ENCODE measurements at regions not wholly inside any gene's neighbourhood (a gene's known extent, or its start where the extent isn't known, plus 50 kb on each side); places are given as distances from the start of the nearest gene placed in this dataset.

DNA sequence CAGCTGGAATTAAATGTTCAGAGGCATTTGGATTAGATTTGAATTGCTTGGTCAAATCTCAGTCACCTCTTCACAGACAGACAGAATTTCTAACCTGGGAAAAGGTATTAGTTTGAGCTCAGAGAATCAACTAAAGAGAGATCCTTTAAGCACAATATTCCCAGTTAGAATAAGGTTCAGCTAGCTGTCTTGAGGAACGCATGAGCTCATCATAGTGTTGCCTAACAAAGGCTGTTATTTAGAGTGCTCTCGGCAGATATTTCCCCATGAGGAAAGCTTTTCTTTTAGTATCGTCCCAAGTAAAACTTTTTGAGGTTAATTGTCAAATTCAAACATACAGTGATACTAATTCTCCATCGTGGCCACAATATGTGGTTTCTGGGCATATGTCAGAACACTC is 269.9 kb downstream of the HLX start:
- Mint-ChIP-seq H3K36me3 (no peaks in the 10 kb centered on the region), H3K27me3 (peaks cover 0 to 3% of the 10 kb centered on the region in 2 donors), H3K9me3 (peaks cover 0 to 6% (median 0%) of the 10 kb centered on the region in 5 donors), H3K4me3 (no peak overlapping the region), H3K27ac (no peak overlapping the region), H3K4me1 (no peaks in the 10 kb centered on the region)
- CTCF ChIA-PET = no interaction called here
- H3K4me3 ChIP-seq (ENCODE audit: low read length) = no peak overlapping the region
- no peaks in the 10 kb centered on the region for H3K4me1 ChIP-seq (ENCODE audit: insufficient read depth, low read length)
- H3K27ac ChIP-seq (ENCODE audit: low read depth, low read length) = no peak overlapping the region
- H3K9me3 ChIP-seq (ENCODE audit: low read length) = no peaks in the 10 kb centered on the region
- POLR2A ChIA-PET = no interaction called here
- no peaks in the 10 kb centered on the region for H3K27me3 ChIP-seq (ENCODE audit: insufficient read depth, low read length, poor library complexity, severe bottlenecking)
- H3K36me3 ChIP-seq (ENCODE audit: insufficient read depth, low read length) = no peaks in the 10 kb centered on the region
- DNase-seq = no peak

DNA sequence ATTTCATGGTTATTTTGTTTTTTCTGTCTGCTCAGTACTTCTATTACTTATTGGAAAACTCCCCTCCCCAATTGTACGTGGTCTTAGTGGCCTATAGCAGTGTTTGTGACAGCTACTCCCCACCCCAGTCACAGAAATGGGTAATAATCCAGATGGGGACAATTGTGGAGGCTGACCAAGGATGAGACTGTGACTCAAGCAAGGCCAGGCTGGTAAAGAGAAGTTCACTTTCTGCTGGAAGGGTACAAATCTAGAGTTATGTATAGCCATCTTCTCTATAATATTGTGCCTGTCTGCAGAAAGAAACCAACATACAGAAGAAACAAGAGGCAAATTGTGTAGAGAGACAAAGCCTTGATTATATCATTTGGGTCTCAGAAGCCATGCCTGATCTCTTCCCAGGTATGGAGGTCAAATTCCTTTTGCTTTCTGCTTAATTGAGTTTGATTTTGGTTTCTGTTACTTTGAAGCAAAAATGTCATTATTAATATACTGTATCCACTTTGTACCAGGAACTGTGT is 270.4 kb downstream of the HLX start:
- no peak overlapping the region for H3K4me3 Mint-ChIP-seq

DNA sequence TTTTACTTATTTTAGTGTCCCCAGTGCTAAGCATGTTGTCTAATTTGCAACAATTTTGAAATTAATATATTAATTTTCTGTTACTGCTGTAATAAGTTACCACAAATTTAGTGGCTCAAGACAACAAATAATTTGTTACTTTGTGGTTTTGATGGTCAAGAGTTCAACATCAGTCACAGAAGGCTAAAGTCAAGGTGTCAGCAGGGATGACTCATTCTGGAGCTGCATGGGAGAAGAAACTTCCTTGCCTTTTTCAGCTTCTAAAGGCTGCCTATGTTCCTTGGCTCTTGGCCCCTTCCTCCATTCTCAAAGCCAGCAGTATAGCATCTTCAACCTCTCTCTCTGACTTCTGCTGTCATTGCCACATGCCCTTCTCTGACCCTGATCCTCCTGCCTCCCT is 271.8 kb downstream of the HLX start:
- no peaks in the 10 kb centered on the region for H3K36me3 Mint-ChIP-seq
- CTCF ChIA-PET = no interaction called here
- H3K27me3 Mint-ChIP-seq = peaks cover 0 to 3% of the 10 kb centered on the region in 2 donors
- no peak overlapping the region for H3K4me3 ChIP-seq (ENCODE audit: low read length)
- no peaks in the 10 kb centered on the region for H3K4me1 ChIP-seq (ENCODE audit: insufficient read depth, low read length)
- no peak overlapping the region for H3K4me3 Mint-ChIP-seq
- no peak for DNase-seq
- no peaks in the 10 kb centered on the region for H3K27me3 ChIP-seq (ENCODE audit: insufficient read depth, low read length, poor library complexity, severe bottlenecking)
- peaks cover 0 to 8% (median 0%) of the 10 kb centered on the region in 5 donors for H3K9me3 Mint-ChIP-seq
- H3K27ac Mint-ChIP-seq = no peak overlapping the region
- no peaks in the 10 kb centered on the region for H3K36me3 ChIP-seq (ENCODE audit: insufficient read depth, low read length)
- H3K4me1 Mint-ChIP-seq = no peaks in the 10 kb centered on the region
- no peaks in the 10 kb centered on the region for H3K9me3 ChIP-seq (ENCODE audit: low read length)
- POLR2A ChIA-PET = no interaction called here
- H3K27ac ChIP-seq (ENCODE audit: low read depth, low read length) = no peak overlapping the region

More for the DNA sequence above, 270.4 kb downstream of the HLX start:
- peaks cover 0 to 3% of the 10 kb centered on the region in 2 donors for H3K27me3 Mint-ChIP-seq
- no peaks in the 10 kb centered on the region for H3K36me3 ChIP-seq (ENCODE audit: insufficient read depth, low read length)
- ChIA-PET CTCF (no interaction called here), POLR2A (no interaction called here)
- peaks cover 0 to 6% (median 0%) of the 10 kb centered on the region in 5 donors for H3K9me3 Mint-ChIP-seq
- DNase-seq = no peak
- no peak overlapping the region for H3K27ac ChIP-seq (ENCODE audit: low read depth, low read length)
- no peaks in the 10 kb centered on the region for H3K4me1 Mint-ChIP-seq
- no peaks in the 10 kb centered on the region for H3K4me1 ChIP-seq (ENCODE audit: insufficient read depth, low read length)
- peak overlapping the region in 1 of 8 donors; percentile 44 for H3K27ac Mint-ChIP-seq
- H3K9me3 ChIP-seq (ENCODE audit: low read length) = no peaks in the 10 kb centered on the region
- no peaks in the 10 kb centered on the region for H3K27me3 ChIP-seq (ENCODE audit: insufficient read depth, low read length, poor library complexity, severe bottlenecking)
- H3K4me3 ChIP-seq (ENCODE audit: low read length) = no peak overlapping the region
- H3K36me3 Mint-ChIP-seq = no peaks in the 10 kb centered on the region

GRCh38 chr1:221154932-221155331 is 275.7 kb downstream of the HLX start:
- Histone ChIP-seq H3K9me3 (ENCODE audit: low read length) (no peaks in the 10 kb centered on the region), H3K27me3 (ENCODE audit: insufficient read depth, low read length, poor library complexity, severe bottlenecking) (no peaks in the 10 kb centered on the region), H3K27ac (ENCODE audit: low read depth, low read length) (no peak overlapping the region), H3K36me3 (ENCODE audit: insufficient read depth, low read length) (no peaks in the 10 kb centered on the region), H3K4me1 (ENCODE audit: insufficient read depth, low read length) (no peaks in the 10 kb centered on the region), H3K4me3 (ENCODE audit: low read length) (no peak overlapping the region)
- CTCF ChIA-PET = no interaction called here
- POLR2A ChIA-PET = no interaction called here
- Mint-ChIP-seq H3K27me3 (peaks cover 0 to 2% of the 10 kb centered on the region in 2 donors), H3K27ac (no peak overlapping the region), H3K9me3 (peaks cover 0 to 5% (median 0%) of the 10 kb centered on the region in 5 donors), H3K4me1 (no peaks in the 10 kb centered on the region), H3K36me3 (no peaks in the 10 kb centered on the region), H3K4me3 (no peak overlapping the region)
- no peak for DNase-seq

GRCh38 chr1:221157026-221157761 is 278.0 kb downstream of the HLX start:
- no peak for DNase-seq
- Histone ChIP-seq H3K27ac (ENCODE audit: low read depth, low read length) (no peak overlapping the region), H3K4me1 (ENCODE audit: insufficient read depth, low read length) (no peaks in the 10 kb centered on the region), H3K36me3 (ENCODE audit: insufficient read depth, low read length) (no peaks in the 10 kb centered on the region), H3K4me3 (ENCODE audit: low read length) (no peak overlapping the region), H3K27me3 (ENCODE audit: insufficient read depth, low read length, poor library complexity, severe bottlenecking) (no peaks in the 10 kb centered on the region), H3K9me3 (ENCODE audit: low read length) (no peaks in the 10 kb centered on the region)
- H3K9me3 Mint-ChIP-seq = peaks cover 0 to 3% (median 0%) of the 10 kb centered on the region in 5 donors
- H3K36me3 Mint-ChIP-seq = no peaks in the 10 kb centered on the region
- ChIA-PET POLR2A (no interaction called here), CTCF (no interaction called here)
- H3K4me1 Mint-ChIP-seq = no peaks in the 10 kb centered on the region
- H3K27ac Mint-ChIP-seq = no peak overlapping the region
- no peak overlapping the region for H3K4me3 Mint-ChIP-seq
- H3K27me3 Mint-ChIP-seq = peaks cover 0 to 2% of the 10 kb centered on the region in 2 donors

DNA sequence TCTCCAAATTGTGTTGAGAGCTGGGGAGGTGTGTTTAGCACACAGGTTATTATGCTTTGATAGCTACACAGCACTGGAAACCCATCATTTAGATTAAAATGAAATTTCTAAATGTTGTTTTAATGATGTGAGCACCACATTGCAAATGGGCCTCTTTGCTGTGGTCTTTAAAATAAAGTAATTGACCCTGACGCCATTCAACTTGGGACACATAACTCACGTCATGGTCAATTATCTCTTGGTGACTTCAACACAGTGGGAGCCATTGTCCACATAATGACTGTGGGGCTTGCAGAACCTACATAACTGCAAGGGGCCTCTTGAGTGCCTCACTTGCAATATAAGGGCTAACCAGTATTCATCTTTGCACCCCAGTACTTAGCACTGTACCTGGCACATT is 280.4 kb downstream of the HLX start:
- Histone ChIP-seq H3K9me3 (ENCODE audit: low read length) (no peaks in the 10 kb centered on the region), H3K4me3 (ENCODE audit: low read length) (no peak overlapping the region), H3K27me3 (ENCODE audit: insufficient read depth, low read length, poor library complexity, severe bottlenecking) (no peaks in the 10 kb centered on the region), H3K27ac (ENCODE audit: low read depth, low read length) (no peak overlapping the region), H3K4me1 (ENCODE audit: insufficient read depth, low read length) (no peaks in the 10 kb centered on the region), H3K36me3 (ENCODE audit: insufficient read depth, low read length) (no peaks in the 10 kb centered on the region)
- CTCF ChIA-PET = no interaction called here
- H3K27ac Mint-ChIP-seq = no peak overlapping the region
- H3K9me3 Mint-ChIP-seq = peaks cover 0 to 3% (median 0%) of the 10 kb centered on the region in 5 donors
- no peaks in the 10 kb centered on the region for H3K4me1 Mint-ChIP-seq
- no peak overlapping the region for H3K4me3 Mint-ChIP-seq
- POLR2A ChIA-PET = no interaction called here
- H3K36me3 Mint-ChIP-seq = no peaks in the 10 kb centered on the region
- no peak for DNase-seq
- H3K27me3 Mint-ChIP-seq = peaks cover 0 to 2% of the 10 kb centered on the region in 2 donors

DNA sequence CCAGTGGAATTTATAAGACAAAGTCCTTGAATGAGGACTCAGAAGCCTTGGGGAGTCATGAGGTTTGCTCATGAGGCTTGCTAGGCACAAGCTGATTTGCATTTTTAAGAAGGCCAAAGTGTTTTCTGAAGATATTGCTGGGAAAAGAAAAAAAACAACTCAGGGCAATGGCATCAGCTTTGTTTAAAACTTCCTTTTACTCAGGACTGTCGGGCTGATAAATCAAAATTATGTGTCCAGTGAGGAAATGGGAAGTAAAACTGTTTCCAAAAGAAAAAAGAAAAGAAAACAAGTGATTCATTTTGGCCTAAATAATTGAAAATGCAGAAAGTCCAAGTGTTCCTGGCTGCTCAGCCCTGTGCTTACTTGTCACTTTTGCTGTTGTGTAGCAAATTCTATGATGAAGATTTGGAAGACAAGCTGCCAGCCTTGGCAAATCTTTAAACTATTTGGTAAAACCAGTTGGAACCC is 282.4 kb downstream of the HLX start:
- Histone ChIP-seq H3K36me3 (ENCODE audit: insufficient read depth, low read length) (no peaks in the 10 kb centered on the region), H3K9me3 (ENCODE audit: low read length) (no peaks in the 10 kb centered on the region), H3K27ac (ENCODE audit: low read depth, low read length) (no peak overlapping the region), H3K4me1 (ENCODE audit: insufficient read depth, low read length) (no peaks in the 10 kb centered on the region), H3K27me3 (ENCODE audit: insufficient read depth, low read length, poor library complexity, severe bottlenecking) (no peaks in the 10 kb centered on the region), H3K4me3 (ENCODE audit: low read length) (no peak overlapping the region)
- no peak overlapping the region for H3K4me3 Mint-ChIP-seq
- H3K9me3 Mint-ChIP-seq = peaks cover 0 to 3% (median 0%) of the 10 kb centered on the region in 5 donors
- CTCF ChIA-PET = no interaction called here
- H3K36me3 Mint-ChIP-seq = no peaks in the 10 kb centered on the region
- H3K27ac Mint-ChIP-seq = no peak overlapping the region
- no peaks in the 10 kb centered on the region for H3K4me1 Mint-ChIP-seq
- H3K27me3 Mint-ChIP-seq = peaks cover 0 to 2% of the 10 kb centered on the region in 2 donors
- no peak for DNase-seq
- POLR2A ChIA-PET = no interaction called here

GRCh38 chr1:221162352-221162751 is 283.1 kb downstream of the HLX start:
- Mint-ChIP-seq H3K27me3 (peaks cover 0 to 3% of the 10 kb centered on the region in 2 donors), H3K4me1 (no peaks in the 10 kb centered on the region), H3K36me3 (no peaks in the 10 kb centered on the region), H3K27ac (no peak overlapping the region), H3K9me3 (peaks cover 0 to 3% (median 0%) of the 10 kb centered on the region in 5 donors), H3K4me3 (no peak overlapping the region)
- no peaks in the 10 kb centered on the region for H3K36me3 ChIP-seq (ENCODE audit: insufficient read depth, low read length)
- no peak overlapping the region for H3K4me3 ChIP-seq (ENCODE audit: low read length)
- no peaks in the 10 kb centered on the region for H3K9me3 ChIP-seq (ENCODE audit: low read length)
- H3K27ac ChIP-seq (ENCODE audit: low read depth, low read length) = no peak overlapping the region
- H3K27me3 ChIP-seq (ENCODE audit: insufficient read depth, low read length, poor library complexity, severe bottlenecking) = no peaks in the 10 kb centered on the region
- H3K4me1 ChIP-seq (ENCODE audit: insufficient read depth, low read length) = no peaks in the 10 kb centered on the region
- no peak for DNase-seq
- CTCF ChIA-PET = no interaction called here
- POLR2A ChIA-PET = no interaction called here

Data from CD8-positive, alpha-beta memory T cell (primary cell).